ENCODE measurements at regions not wholly inside any gene's neighbourhood (a gene's known extent, or its start where the extent isn't known, plus 50 kb on each side); places are given as distances from the start of the nearest gene placed in this dataset.
A peak's percentile ranks its signal among the peaks of the same experiment; 100 is the strongest.

DNA sequence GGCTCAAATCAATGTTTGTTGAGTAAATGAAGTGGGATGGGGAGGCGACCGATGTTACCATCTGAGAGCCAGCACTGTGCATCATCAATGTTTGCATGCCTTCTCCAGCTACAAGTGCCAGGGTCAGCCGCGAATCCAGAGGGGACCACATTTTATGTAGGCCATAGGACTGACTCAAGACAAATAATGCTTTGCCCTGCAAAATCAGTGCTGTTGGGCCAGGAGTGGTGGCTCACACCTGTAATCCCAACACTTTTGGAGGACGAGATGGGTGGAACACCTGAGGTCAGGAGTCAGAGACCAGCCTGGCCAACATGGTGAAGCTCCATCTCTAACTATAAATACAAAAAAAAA, 53.1 kb upstream of the WSB1 start:
- Mint-ChIP-seq H3K27ac (ENCODE audit: unreplicated experiment) (no peak overlapping the region), H3K4me1 (ENCODE audit: low read depth, unreplicated experiment) (peaks cover 13% of the 10 kb centered on the region), H3K9me3 (ENCODE audit: unreplicated experiment) (no peaks in the 10 kb centered on the region), H3K36me3 (ENCODE audit: low read depth, unreplicated experiment) (peaks cover 1% of the 10 kb centered on the region), H3K4me3 (ENCODE audit: unreplicated experiment) (no peak overlapping the region), H3K27me3 (ENCODE audit: low read depth, unreplicated experiment) (peaks cover 14% of the 10 kb centered on the region)
- no peak overlapping the region for H2AFZ ChIP-seq (ENCODE audit: low read depth, low read length)
- no peaks in the 10 kb centered on the region for H3K36me3 ChIP-seq (ENCODE audit: insufficient read depth, low read length)
- no peaks in the 10 kb centered on the region for H4K20me1 ChIP-seq (ENCODE audit: insufficient read depth, low read length)
- H3K9me3 ChIP-seq (ENCODE audit: insufficient read depth, low read depth, low read length) = no peaks in the 10 kb centered on the region
- TF ChIP-seq, protein P1, sequence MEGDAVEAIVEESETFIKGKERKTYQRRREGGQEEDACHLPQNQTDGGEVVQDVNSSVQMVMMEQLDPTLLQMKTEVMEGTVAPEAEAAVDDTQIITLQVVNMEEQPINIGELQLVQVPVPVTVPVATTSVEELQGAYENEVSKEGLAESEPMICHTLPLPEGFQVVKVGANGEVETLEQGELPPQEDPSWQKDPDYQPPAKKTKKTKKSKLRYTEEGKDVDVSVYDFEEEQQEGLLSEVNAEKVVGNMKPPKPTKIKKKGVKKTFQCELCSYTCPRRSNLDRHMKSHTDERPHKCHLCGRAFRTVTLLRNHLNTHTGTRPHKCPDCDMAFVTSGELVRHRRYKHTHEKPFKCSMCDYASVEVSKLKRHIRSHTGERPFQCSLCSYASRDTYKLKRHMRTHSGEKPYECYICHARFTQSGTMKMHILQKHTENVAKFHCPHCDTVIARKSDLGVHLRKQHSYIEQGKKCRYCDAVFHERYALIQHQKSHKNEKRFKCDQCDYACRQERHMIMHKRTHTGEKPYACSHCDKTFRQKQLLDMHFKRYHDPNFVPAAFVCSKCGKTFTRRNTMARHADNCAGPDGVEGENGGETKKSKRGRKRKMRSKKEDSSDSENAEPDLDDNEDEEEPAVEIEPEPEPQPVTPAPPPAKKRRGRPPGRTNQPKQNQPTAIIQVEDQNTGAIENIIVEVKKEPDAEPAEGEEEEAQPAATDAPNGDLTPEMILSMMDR (IDR thresholded peaks at IDR 0.05; ENCODE audit: insufficient read depth, low read depth, low read length) = no peak
- no peak for TF ChIP-seq EZH2 (IDR thresholded peaks at IDR 0.05; ENCODE audit: insufficient read depth, low read length)
- no peak overlapping the region for H3K4me2 ChIP-seq (ENCODE audit: low read length)
- no peaks in the 10 kb centered on the region for H3K4me1 ChIP-seq (ENCODE audit: insufficient read depth, low read length)
- no peak for FAIRE-seq
- no peak overlapping the region for H3K4me3 ChIP-seq (ENCODE audit: insufficient read depth, low read depth, low read length)
- no peak overlapping the region for H3K9ac ChIP-seq (ENCODE audit: low read length)
- no peaks in the 10 kb centered on the region for H3K27me3 ChIP-seq (ENCODE audit: insufficient read depth, low read length)
- H3K27ac ChIP-seq (ENCODE audit: low read depth, low read length) = no peak overlapping the region
- DNase-seq (ENCODE audit: low read depth) = no peak
- H3K79me2 ChIP-seq (ENCODE audit: insufficient read depth, low read length) = no peaks in the 10 kb centered on the region

DNA sequence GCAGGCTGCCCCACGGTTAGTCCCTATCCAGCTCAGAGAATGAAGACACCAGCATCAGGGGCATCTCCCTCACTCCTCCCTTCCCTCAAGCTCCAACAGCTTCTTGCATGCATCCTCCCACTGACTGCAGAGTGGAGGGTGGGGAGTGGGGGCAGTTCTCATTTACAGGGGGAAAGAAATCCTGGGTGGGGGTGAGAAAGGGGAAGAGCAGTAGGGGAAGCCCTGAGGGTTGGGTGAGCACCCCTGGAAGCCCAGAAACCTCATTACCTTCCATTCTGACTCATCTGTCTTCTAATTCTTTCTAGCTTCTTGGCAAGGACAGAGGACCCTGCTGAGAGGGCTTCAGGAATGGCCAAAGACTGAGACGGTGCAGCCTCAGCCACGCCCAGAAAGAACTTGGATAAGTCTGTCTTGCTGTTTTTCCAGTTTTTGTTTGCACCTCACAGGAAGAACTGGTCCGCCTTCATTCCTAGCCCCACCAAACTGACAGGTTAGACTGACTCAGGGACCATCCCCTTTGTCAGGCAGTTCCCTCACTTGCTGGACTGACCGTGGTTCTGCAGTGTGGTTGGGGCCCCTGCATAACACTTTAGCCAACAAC, 52.5 kb upstream of the WSB1 start:
- peaks cover 14% of the 10 kb centered on the region for H3K27me3 Mint-ChIP-seq (ENCODE audit: low read depth, unreplicated experiment)
- TF ChIP-seq, protein P1 (IDR thresholded peaks at IDR 0.05; ENCODE audit: insufficient read depth, low read depth, low read length) = no peak
- no peak for TF ChIP-seq EZH2 (IDR thresholded peaks at IDR 0.05; ENCODE audit: insufficient read depth, low read length)
- H3K36me3 ChIP-seq (ENCODE audit: insufficient read depth, low read length) = no peaks in the 10 kb centered on the region
- no peaks in the 10 kb centered on the region for H4K20me1 ChIP-seq (ENCODE audit: insufficient read depth, low read length)
- no peak overlapping the region for H2AFZ ChIP-seq (ENCODE audit: low read depth, low read length)
- no peaks in the 10 kb centered on the region for H3K27me3 ChIP-seq (ENCODE audit: insufficient read depth, low read length)
- FAIRE-seq (no peak), DNase-seq (ENCODE audit: low read depth) (peak; percentile 45)
- peaks cover 1% of the 10 kb centered on the region for H3K36me3 Mint-ChIP-seq (ENCODE audit: low read depth, unreplicated experiment)
- no peaks in the 10 kb centered on the region for H3K9me3 ChIP-seq (ENCODE audit: insufficient read depth, low read depth, low read length)
- H3K27ac ChIP-seq (ENCODE audit: low read depth, low read length) = no peak overlapping the region
- no peak overlapping the region for H3K4me3 Mint-ChIP-seq (ENCODE audit: unreplicated experiment)
- peaks cover 13% of the 10 kb centered on the region for H3K4me1 Mint-ChIP-seq (ENCODE audit: low read depth, unreplicated experiment)
- H3K4me3 ChIP-seq (ENCODE audit: insufficient read depth, low read depth, low read length) = no peak overlapping the region
- no peaks in the 10 kb centered on the region for H3K4me1 ChIP-seq (ENCODE audit: insufficient read depth, low read length)
- no peaks in the 10 kb centered on the region for H3K79me2 ChIP-seq (ENCODE audit: insufficient read depth, low read length)
- H3K27ac Mint-ChIP-seq (ENCODE audit: unreplicated experiment) = no peak overlapping the region
- no peak overlapping the region for H3K9ac ChIP-seq (ENCODE audit: low read length)
- H3K4me2 ChIP-seq (ENCODE audit: low read length) = no peak overlapping the region
- H3K9me3 Mint-ChIP-seq (ENCODE audit: unreplicated experiment) = no peaks in the 10 kb centered on the region

DNA sequence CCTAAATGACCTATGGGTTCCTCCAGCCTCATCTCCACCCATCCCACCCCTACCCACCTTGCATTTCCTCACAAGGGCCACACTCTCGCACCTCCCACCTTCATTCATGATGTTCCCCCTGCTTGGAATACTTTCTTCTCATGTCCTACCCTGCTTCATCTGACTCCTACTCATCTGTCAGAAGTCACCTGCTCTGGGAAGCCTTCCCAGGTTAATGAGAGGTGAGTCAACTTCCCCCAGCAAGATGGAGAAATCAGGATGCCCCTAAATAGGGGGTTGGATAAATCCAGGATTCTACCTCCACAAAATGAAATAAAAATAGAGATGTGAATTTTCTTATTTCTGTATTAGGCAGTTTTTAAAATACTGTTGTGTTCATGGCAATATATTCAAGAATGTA, 51.0 kb upstream of the WSB1 start:
- Histone ChIP-seq H2AFZ (ENCODE audit: low read depth, low read length) (no peak overlapping the region), H3K36me3 (ENCODE audit: insufficient read depth, low read length) (no peaks in the 10 kb centered on the region), H3K4me1 (ENCODE audit: insufficient read depth, low read length) (no peaks in the 10 kb centered on the region), H3K4me2 (ENCODE audit: low read length) (no peak overlapping the region), H3K9me3 (ENCODE audit: insufficient read depth, low read depth, low read length) (no peaks in the 10 kb centered on the region), H3K4me3 (ENCODE audit: insufficient read depth, low read depth, low read length) (no peak overlapping the region), H3K9ac (ENCODE audit: low read length) (no peak overlapping the region), H3K79me2 (ENCODE audit: insufficient read depth, low read length) (no peaks in the 10 kb centered on the region), H3K27me3 (ENCODE audit: insufficient read depth, low read length) (no peaks in the 10 kb centered on the region), H4K20me1 (ENCODE audit: insufficient read depth, low read length) (no peaks in the 10 kb centered on the region), H3K27ac (ENCODE audit: low read depth, low read length) (no peak overlapping the region)
- no peak overlapping the region for H3K4me3 Mint-ChIP-seq (ENCODE audit: unreplicated experiment)
- H3K36me3 Mint-ChIP-seq (ENCODE audit: low read depth, unreplicated experiment) = peaks cover 1% of the 10 kb centered on the region
- no peak for FAIRE-seq
- peak overlapping the region; percentile 4 for H3K27ac Mint-ChIP-seq (ENCODE audit: unreplicated experiment)
- no peak for DNase-seq (ENCODE audit: low read depth)
- H3K9me3 Mint-ChIP-seq (ENCODE audit: unreplicated experiment) = no peaks in the 10 kb centered on the region
- peaks cover 13% of the 10 kb centered on the region for H3K4me1 Mint-ChIP-seq (ENCODE audit: low read depth, unreplicated experiment)
- peaks cover 14% of the 10 kb centered on the region for H3K27me3 Mint-ChIP-seq (ENCODE audit: low read depth, unreplicated experiment)
- no peak for TF ChIP-seq EZH2 (IDR thresholded peaks at IDR 0.05; ENCODE audit: insufficient read depth, low read length)
- TF ChIP-seq, protein P1 (IDR thresholded peaks at IDR 0.05; ENCODE audit: insufficient read depth, low read depth, low read length) = no peak
